NCI-H748 (cell line): ENCODE measurements at regions not wholly inside any gene's neighbourhood (a gene's known extent, or its start where the extent isn't known, plus 50 kb on each side); places are given as distances from the start of the nearest gene placed in this dataset.

Source experiments
- DNase-seq: peaks from one replicate; lab custom pipeline; 2025; ENCODE audit not compliant: unreplicated experiment; lab: John Stamatoyannopoulos, UW

GRCh38 chr1:68332041-68332440 is 99.7 kb upstream of the WLS start:
- DNase-seq = no peak

- DNase-seq = peak; percentile 72
Observed at GRCh38 chr1:68331117-68331865, 99.0 kb upstream of the WLS start.

DNA sequence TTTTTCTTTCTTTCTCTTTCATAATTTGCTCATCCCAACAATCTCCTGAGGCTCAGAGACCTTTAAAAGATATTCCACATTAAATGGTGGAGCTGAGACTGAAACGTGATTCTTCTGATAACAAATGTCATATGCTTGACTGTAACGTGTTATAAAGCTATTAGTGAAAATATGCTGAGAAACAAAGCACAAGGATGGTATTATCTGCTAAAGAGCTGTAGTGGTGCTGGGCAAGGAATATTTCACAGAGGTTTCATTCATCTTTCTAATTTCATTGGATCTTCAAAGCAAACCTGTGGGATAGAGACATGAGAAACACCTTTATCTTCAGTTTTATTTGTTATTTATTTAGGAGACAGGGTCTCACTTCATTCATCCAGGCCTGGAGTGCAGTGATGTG is 98.1 kb upstream of the WLS start:
- DNase-seq = no peak

DNA sequence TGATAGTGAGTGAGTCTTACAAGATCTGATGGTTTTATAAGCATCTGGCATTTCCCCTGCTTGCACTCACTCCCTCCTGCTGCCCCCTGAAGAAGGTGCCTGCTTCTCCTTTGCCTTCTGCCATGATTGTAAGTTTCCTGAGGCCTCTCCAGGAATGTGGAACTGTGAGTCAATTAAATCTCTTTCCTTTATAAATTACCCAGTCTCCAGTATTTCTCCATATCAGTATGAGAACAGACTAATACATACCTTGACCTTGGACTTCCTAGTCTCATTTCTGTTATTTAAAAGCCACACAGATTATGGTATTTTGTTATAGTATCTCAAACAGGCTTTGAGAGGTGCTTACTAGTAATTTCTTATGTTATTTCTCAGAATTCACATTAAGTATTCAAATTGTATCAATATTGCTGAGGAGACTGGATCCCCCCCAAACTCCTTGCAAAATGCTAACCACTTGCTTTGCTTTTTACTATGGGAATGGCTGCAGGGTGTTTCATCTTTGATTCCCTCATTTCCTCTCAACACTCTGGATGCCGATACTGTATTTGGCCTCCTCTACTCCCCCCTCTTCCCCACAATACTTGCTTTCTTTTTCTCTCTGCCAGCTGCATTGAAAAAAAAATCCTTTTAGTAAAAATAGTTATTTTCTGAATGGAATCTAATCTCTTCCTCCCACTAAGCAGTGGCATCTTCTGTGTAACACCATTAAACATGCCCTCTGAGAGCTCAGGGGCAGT is 96.9 kb upstream of the WLS start:
- DNase-seq = no peak

- no peak for DNase-seq
Observed at GRCh38 chr1:68328490-68328889, 96.2 kb upstream of the WLS start.

GRCh38 chr1:68327414-68327813 is 95.1 kb upstream of the WLS start:
- DNase-seq = no peak

DNA sequence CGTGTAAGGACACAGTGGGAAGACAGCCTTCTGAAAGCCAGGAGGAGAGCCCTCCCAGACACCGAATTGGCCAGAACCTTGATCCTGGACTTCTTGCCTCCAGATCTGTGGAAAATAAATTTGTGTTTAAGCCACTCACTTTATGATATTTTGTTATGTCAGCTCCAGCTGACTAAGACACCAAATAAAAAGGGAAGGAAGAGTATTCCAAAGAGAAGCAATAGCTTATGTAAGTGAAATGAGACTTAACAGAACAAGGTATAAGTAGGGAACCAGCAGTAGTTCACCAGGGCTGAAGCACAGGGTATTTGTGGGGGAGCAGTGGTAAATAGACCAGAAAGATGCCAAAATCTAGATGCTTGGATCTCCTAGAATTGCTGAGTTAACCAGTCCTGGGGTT is 94.2 kb upstream of the WLS start:
- no peak for DNase-seq

- no peak for DNase-seq
Observed at GRCh38 chr1:68324316-68324715, 92.0 kb upstream of the WLS start.

- no peak for DNase-seq
Observed at GRCh38 chr1:68322837-68323687, 90.7 kb upstream of the WLS start.

DNA sequence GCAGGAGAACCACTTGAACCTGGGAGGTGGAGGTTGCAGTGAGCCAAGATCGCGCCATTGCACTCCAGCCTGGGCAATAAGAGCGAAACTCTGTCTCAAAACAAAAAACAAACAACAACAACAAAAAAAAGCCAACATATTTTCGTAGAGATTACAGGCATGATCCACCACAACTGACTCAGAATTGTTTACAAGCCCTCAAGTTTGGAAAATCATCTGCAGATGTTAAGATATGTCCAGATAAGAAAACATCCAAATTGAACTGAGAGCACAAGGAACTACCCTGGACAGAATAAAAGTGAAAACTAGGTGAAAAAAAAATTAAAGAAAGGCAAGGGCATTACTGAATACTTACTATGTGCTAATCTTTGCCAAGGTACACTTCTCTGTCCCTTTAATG is 89.8 kb upstream of the WLS start:
- DNase-seq = no peak

- DNase-seq = peak; percentile 77
Observed at GRCh38 chr1:68321084-68321685, 88.9 kb upstream of the WLS start.

GRCh38 chr1:68320349-68320748 is 88.0 kb upstream of the WLS start:
- no peak for DNase-seq

DNA sequence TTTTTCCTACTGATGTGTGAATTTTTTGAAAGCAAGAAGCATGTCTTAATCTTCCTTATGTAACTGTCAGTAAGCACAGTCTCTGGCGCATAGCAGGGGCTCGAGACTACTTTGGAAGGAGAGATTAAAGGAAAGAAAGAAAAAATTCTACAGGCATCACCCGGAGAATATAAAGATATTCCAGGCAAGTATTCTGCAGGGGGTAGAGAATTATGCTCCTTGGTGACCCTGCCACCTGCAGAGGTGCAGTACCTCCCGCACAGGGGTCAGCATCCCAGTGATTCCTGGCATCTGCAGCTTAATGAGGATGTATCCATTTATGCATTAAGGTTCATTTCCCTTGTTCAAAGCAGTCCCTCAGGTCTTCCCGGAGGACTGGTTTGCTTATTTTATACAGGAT is 87.6 kb upstream of the WLS start:
- no peak for DNase-seq

DNA sequence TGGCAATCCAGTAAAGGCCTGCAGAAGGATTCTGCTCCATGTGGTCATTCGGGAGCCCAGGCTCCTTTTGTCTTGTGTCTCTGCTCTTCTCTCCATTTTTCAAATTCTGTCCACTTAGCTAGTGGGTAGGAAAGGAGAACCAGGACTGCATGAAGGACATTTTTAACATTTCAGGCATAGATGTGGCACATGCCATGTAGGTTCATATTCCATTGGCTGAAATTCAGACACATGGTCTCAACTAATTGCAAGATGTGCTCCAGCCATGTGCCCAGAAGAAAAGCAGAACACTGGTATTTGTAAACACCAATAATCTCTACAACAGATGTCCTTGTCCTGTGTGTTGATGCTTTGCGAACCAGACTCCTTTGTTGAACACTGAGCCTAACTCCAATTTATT is 85.2 kb upstream of the WLS start:
- no peak for DNase-seq

GRCh38 chr1:68314151-68314780 is 81.9 kb upstream of the WLS start:
- peak; percentile 87 for DNase-seq

DNA sequence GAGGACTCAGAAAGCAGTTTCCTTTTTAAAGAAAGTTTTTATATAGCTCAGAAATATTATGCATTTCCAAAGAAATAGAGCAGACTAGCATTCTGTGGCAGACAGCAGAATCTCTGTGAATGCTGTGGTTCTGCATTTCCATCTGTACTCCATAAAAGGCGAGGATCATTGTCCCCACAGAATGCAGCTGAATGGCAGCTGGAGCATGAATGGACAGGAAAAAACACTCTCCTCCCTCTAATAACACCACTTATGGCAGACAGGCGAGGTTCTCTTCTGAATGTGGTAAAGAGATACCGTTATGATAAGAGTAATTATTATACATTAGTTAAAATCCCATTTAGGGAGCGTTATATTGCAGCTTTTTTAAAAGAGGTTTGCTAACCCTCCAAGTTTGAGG is 81.4 kb upstream of the WLS start:
- peak; percentile 95 for DNase-seq

GRCh38 chr1:68308034-68308433 is 75.7 kb upstream of the WLS start:
- DNase-seq = peak; percentile 22

- DNase-seq = no peak
Observed at GRCh38 chr1:68307378-68307787, 75.1 kb upstream of the WLS start.

DNA sequence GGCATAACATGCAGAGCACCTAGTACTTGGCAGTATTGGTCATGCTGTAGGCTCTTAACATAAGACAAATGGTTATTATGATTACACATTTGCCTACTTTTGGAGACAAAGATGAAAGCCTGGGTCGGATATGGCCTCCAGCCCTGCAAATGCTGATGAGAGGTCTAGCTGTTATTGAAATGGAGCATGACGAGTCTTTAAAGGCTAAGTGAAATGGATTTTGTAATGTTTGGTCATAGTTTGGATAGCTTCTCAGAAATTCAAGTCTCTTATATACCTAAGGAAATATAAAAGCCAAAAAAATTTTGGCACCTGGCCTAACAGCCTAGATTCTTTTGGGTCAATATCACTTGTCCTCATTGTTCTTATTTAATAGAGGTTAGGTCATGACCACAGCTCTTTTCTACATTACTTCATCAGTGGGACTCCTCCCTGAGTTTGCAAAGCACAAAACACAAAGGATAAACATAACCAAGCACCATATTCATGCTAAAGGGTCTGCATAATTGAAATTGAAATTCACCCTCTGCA is 69.2 kb upstream of the WLS start:
- DNase-seq = peak; percentile 13

GRCh38 chr1:68294367-68295066 is 62.2 kb upstream of the WLS start:
- no peak for DNase-seq
